NB4 (cell line): ENCODE measurements at regions not wholly inside any gene's neighbourhood (a gene's known extent, or its start where the extent isn't known, plus 50 kb on each side); places are given as distances from the start of the nearest gene placed in this dataset.

Experiments used
- MAX ChIP-seq: IDR thresholded peaks from 2 replicates; pipeline ENCODE4 v1.6.1; 2011; ENCODE audit warnings: low read depth, low read length
- POLR2A ChIP-seq: IDR thresholded peaks from 2 replicates; pipeline ENCODE4 v1.6.1; 2011; ENCODE audit warnings: mild to moderate bottlenecking; ENCODE audit not compliant: insufficient read length; ENCODE audit errors: extremely low read depth
- TF ChIP-seq, protein P1 (sequence below): IDR thresholded peaks from one replicate; pipeline ENCODE4 v1.5.1; 2012; ENCODE audit warnings: low read depth, low read length

DNA sequence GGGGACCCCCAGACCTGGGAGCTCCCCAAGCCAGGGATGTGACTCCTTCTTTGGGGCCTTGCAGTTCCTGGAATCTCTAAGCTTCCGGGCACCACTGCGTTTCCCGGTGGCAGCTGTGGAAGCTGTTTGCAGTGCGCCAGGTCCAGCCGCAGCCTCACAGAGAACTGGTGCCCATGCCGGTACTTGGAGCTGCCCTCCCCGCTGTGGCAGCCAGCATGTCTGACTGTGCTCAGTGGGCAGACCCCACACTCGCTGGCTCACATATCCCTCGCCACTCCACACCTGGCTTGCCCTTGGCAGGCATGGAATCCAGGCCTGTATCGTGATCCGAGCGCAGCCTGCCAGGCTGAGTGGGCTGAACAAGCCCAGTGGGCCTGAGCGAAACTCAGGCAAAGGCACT lies 753.2 kb upstream of the PCDH20 start:
- TF ChIP-seq, protein P1, sequence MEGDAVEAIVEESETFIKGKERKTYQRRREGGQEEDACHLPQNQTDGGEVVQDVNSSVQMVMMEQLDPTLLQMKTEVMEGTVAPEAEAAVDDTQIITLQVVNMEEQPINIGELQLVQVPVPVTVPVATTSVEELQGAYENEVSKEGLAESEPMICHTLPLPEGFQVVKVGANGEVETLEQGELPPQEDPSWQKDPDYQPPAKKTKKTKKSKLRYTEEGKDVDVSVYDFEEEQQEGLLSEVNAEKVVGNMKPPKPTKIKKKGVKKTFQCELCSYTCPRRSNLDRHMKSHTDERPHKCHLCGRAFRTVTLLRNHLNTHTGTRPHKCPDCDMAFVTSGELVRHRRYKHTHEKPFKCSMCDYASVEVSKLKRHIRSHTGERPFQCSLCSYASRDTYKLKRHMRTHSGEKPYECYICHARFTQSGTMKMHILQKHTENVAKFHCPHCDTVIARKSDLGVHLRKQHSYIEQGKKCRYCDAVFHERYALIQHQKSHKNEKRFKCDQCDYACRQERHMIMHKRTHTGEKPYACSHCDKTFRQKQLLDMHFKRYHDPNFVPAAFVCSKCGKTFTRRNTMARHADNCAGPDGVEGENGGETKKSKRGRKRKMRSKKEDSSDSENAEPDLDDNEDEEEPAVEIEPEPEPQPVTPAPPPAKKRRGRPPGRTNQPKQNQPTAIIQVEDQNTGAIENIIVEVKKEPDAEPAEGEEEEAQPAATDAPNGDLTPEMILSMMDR: no peak
- TF ChIP-seq POLR2A (no peak), MAX (no peak)
